ENCODE measurements at regions not wholly inside any gene's neighbourhood (a gene's known extent, or its start where the extent isn't known, plus 50 kb on each side); places are given as distances from the start of the nearest gene placed in this dataset.
"Not testable (repeated sequence)": the region's sequence is repeated elsewhere in the genome, so short reads cannot be mapped to it uniquely, and the experiment has no call there.

DNA sequence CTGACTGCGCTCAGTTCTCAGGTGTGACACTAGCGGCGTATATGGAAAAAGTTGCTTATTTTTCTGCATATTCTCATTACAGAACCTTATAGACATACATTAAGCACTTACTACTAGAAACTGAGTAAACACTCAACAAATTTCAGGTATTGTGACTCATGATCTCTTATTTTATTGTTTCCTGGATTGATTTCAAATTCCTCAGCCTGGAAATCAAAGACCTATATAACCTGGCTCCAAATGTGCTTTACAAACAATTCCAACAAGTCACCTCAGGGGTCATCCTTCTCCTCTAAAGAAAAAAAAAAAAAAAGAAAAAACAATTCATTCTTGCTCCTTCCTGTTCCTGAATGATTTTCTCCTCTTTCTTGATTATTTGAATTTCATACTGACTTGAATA, 152.3 kb downstream of the ADAM29 start:
- no peak overlapping the region for H3K4me3 ChIP-seq (ENCODE audit: control insufficient read depth, low read depth, low read length)
- DNase-seq (ENCODE audit: low read depth), result no peak
- TF ChIP-seq, protein P1, sequence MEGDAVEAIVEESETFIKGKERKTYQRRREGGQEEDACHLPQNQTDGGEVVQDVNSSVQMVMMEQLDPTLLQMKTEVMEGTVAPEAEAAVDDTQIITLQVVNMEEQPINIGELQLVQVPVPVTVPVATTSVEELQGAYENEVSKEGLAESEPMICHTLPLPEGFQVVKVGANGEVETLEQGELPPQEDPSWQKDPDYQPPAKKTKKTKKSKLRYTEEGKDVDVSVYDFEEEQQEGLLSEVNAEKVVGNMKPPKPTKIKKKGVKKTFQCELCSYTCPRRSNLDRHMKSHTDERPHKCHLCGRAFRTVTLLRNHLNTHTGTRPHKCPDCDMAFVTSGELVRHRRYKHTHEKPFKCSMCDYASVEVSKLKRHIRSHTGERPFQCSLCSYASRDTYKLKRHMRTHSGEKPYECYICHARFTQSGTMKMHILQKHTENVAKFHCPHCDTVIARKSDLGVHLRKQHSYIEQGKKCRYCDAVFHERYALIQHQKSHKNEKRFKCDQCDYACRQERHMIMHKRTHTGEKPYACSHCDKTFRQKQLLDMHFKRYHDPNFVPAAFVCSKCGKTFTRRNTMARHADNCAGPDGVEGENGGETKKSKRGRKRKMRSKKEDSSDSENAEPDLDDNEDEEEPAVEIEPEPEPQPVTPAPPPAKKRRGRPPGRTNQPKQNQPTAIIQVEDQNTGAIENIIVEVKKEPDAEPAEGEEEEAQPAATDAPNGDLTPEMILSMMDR (conservative IDR thresholded peaks at IDR 0.05; ENCODE audit: control insufficient read depth, insufficient read depth, low read depth, low read length), result no peak

DNA sequence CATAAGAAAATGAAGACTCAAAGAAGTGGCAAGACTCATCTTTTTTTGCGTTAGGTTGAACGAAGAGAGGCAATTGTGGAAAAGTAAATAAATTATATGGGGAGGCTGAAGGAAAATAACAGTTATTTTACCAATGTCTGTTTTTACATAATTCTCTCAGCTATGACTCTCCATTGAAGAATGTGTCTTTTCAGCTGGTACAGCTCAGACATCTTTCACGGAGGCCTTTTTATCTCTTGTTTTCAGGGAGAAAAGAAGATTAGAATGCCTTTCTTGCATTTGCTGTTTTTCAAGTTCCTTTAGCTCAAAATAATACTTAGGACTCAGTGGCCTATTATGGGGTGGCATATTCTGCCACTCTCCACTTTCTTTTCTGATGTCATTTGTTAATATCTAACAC, 153.0 kb downstream of the ADAM29 start:
- TF ChIP-seq, protein P1 (conservative IDR thresholded peaks at IDR 0.05; ENCODE audit: control insufficient read depth, insufficient read depth, low read depth, low read length), result no peak
- H3K4me3 ChIP-seq (ENCODE audit: control insufficient read depth, low read depth, low read length), result no peak overlapping the region
- DNase-seq (ENCODE audit: low read depth), result no peak

DNA sequence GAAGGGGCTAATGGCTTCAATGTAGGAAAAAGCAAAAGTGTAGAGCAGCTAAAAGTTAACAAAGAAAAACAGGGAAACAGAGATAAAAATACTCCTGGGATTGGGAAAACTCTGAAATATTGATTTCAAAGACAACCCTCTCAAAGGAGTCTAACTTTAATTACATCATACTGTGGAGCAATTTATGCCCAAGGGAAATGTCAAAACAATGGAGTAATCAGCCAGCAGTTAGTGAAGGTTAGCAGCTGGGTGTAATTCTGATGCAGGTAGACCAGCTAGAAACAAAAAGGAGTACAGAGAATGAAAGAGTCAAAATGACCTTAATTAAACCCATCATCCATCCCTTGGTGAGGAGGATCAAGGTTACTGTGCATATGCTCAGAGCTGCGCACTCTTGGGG, 169.0 kb downstream of the ADAM29 start:
- H3K4me3 ChIP-seq (ENCODE audit: control insufficient read depth, low read depth, low read length), result no peak overlapping the region
- TF ChIP-seq, protein P1 (conservative IDR thresholded peaks at IDR 0.05; ENCODE audit: control insufficient read depth, insufficient read depth, low read depth, low read length), result no peak
- DNase-seq (ENCODE audit: low read depth), result no peak

DNA sequence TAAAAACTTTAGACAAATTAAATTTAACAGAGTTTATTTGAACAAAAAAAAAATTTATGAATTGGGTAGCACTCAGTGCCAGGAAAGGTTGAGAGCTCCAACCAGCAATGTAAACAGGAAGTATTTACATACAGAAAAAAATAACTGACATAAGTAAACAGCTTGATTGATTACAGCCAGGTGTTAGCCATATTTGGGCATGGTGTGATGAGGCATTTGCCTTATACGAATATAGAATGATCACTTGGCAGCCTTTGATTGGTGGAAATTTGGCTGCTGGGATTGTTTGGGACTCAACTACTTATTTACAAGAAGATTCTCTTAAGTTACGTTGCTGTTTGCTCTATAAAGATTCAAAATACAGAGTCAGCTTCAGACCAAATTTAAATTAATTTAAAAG, 172.0 kb downstream of the ADAM29 start:
- no peak overlapping the region for H3K4me3 ChIP-seq (ENCODE audit: control insufficient read depth, low read depth, low read length)
- TF ChIP-seq, protein P1 (conservative IDR thresholded peaks at IDR 0.05; ENCODE audit: control insufficient read depth, insufficient read depth, low read depth, low read length), result no peak

DNA sequence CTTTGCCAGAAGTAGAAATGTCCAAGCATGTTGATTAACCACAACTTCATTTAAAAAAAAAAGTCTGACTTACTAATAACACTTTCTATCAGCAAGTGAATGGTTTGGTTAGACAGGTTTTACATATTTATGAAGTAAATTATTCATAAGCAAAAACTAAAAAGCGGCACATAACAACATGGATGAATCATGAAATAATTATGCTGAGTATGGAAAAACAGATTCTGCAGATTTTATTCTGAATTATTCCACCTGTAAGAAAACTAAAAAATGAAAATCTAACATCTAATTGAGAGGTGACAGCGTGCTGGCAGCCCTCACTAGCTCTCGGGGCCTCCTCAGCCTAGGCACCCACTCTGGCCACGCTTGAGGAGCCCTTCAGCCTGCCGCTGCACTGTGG, 173.5 kb downstream of the ADAM29 start:
- DNase-seq (ENCODE audit: low read depth), result no peak
- TF ChIP-seq, protein P1 (conservative IDR thresholded peaks at IDR 0.05; ENCODE audit: control insufficient read depth, insufficient read depth, low read depth, low read length), result no peak

More for the DNA sequence above, 172.0 kb downstream of the ADAM29 start:
- DNase-seq (ENCODE audit: low read depth), result no peak

DNA sequence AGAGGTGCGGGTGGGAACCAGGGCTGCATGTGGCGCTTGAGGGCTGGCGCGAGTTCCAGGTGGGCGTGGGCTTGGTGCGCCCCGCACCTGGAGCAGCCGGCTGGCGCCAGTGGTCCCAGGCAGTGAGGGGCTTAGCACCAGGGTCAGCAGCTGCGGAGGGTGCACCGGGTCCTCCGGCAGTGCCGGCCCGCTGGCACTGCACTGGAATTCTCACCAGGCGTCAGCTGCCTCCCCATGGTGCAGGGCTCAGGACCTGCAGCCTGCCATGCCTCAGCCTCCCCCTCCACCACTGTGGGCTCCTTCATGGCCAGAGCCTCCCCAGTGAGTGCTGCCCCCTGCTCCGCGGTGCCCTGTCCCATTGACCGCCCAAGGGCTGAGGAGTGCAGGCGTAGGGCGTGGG, 174.0 kb downstream of the ADAM29 start:
- DNase-seq (ENCODE audit: low read depth), result no peak
- TF ChIP-seq, protein P1 (conservative IDR thresholded peaks at IDR 0.05; ENCODE audit: control insufficient read depth, insufficient read depth, low read depth, low read length), result no peak
- no peak overlapping the region for H3K4me3 ChIP-seq (ENCODE audit: control insufficient read depth, low read depth, low read length)

More for the DNA sequence above, 173.5 kb downstream of the ADAM29 start:
- H3K4me3 ChIP-seq (ENCODE audit: control insufficient read depth, low read depth, low read length), result no peak overlapping the region

DNA sequence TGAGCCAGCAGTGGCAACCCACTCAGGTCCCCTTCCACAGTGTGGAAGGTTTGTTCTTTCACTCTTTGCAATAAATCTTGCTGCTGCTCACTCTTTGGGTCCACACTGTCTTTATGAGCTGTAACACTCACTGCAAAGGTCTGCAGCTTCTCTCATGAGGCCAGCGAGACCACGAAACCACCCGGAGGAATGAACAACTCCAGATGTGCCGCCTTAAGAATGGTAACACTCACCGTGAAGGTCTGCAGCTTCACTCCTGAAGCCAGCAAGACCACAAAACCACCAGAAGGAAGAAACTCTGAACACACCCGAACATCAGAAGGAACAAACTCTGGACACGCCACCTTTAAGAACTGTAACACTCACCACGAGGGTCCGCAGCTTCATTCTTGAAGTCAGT, 174.9 kb downstream of the ADAM29 start:
- DNase-seq (ENCODE audit: low read depth); H3K4me3 ChIP-seq (ENCODE audit: control insufficient read depth, low read depth, low read length): not testable (repeated sequence)

All from fibroblast of mammary gland (primary cell).